ENCODE measurements at regions not wholly inside any gene's neighbourhood (a gene's known extent, or its start where the extent isn't known, plus 50 kb on each side); places are given as distances from the start of the nearest gene placed in this dataset.

- H3K4me3 ChIP-seq: no peak overlapping the region
- no peak for DNase-seq
- H3K36me3 ChIP-seq (replicated peaks in 1 of 2): no peaks in the 10 kb centered on the region
- WGBS, 4 donors: 85 to 86% (median 85%) methylated on average over 15 of the region's 15 CpGs
- H3K27me3 ChIP-seq: no peaks in the 10 kb centered on the region
- intact Hi-C loops (cut with DNase I): no loop called here
- no peak overlapping the region for H3K27ac ChIP-seq
- H3K4me1 ChIP-seq (replicated peaks in 1 of 2): no peaks in the 10 kb centered on the region
- no peaks in the 10 kb centered on the region for H3K9me3 ChIP-seq (replicated peaks in 1 of 3)
- TF ChIP-seq POLR2A (IDR thresholded peaks at IDR 0.05) (no peak), CTCF (IDR thresholded peaks at IDR 0.05) (no peak)
Measured at GRCh38 chr19:56955637-56956216, 115.2 kb upstream of the PEG3 start.

- intact Hi-C loops (cut with DNase I): no loop called here
- H3K36me3 ChIP-seq (replicated peaks in 1 of 2): no peaks in the 10 kb centered on the region
- no peaks in the 10 kb centered on the region for H3K9me3 ChIP-seq (replicated peaks in 1 of 3)
- WGBS, 4 donors: 78 to 82% (median 80%) methylated on average over 14 of the region's 14 CpGs
- no peak for TF ChIP-seq CTCF (IDR thresholded peaks at IDR 0.05)
- TF ChIP-seq POLR2A (IDR thresholded peaks at IDR 0.05): no peak
- H3K27ac ChIP-seq: no peak overlapping the region
- H3K4me3 ChIP-seq: no peak overlapping the region
- H3K27me3 ChIP-seq: no peaks in the 10 kb centered on the region
- no peak for DNase-seq
- no peaks in the 10 kb centered on the region for H3K4me1 ChIP-seq (replicated peaks in 1 of 2)
Measured at GRCh38 chr19:56956503-56957226, 116.1 kb upstream of the PEG3 start.

GRCh38 chr19:56959205-56959604 lies 118.7 kb upstream of the PEG3 start:
- intact Hi-C loops (cut with DNase I): no loop called here
- no peak overlapping the region for H3K27ac ChIP-seq
- TF ChIP-seq POLR2A (IDR thresholded peaks at IDR 0.05) (no peak), CTCF (IDR thresholded peaks at IDR 0.05) (no peak)
- H3K36me3 ChIP-seq (replicated peaks in 1 of 2): no peaks in the 10 kb centered on the region
- no peaks in the 10 kb centered on the region for H3K9me3 ChIP-seq (replicated peaks in 1 of 3)
- no peaks in the 10 kb centered on the region for H3K4me1 ChIP-seq (replicated peaks in 1 of 2)
- no peak overlapping the region for H3K4me3 ChIP-seq
- no peak for DNase-seq
- H3K27me3 ChIP-seq: no peaks in the 10 kb centered on the region
- WGBS, 4 donors: 64 to 79% (median 69%) methylated on average over 4 of the region's 4 CpGs

GRCh38 chr19:56960959-56961543 lies 120.5 kb upstream of the PEG3 start:
- H3K4me1 ChIP-seq (replicated peaks in 1 of 2): peaks cover 4 to 5% of the 10 kb centered on the region in 2 donors
- intact Hi-C loops (cut with DNase I): no loop called here
- TF ChIP-seq POLR2A (IDR thresholded peaks at IDR 0.05): no peak
- no peak for TF ChIP-seq CTCF (IDR thresholded peaks at IDR 0.05)
- H3K27ac ChIP-seq: no peak overlapping the region
- no peaks in the 10 kb centered on the region for H3K36me3 ChIP-seq (replicated peaks in 1 of 2)
- no peaks in the 10 kb centered on the region for H3K9me3 ChIP-seq (replicated peaks in 1 of 3)
- DNase-seq: no peak
- H3K4me3 ChIP-seq: no peak overlapping the region
- H3K27me3 ChIP-seq: no peaks in the 10 kb centered on the region
- WGBS, 4 donors: 88 to 90% (median 89%) methylated on average over 7 of the region's 7 CpGs

Measured in adrenal gland (tissue), 9 donors.